NCI-H2227 (cell line): ENCODE measurements at regions not wholly inside any gene's neighbourhood (a gene's known extent, or its start where the extent isn't known, plus 50 kb on each side); places are given as distances from the start of the nearest gene placed in this dataset.

Experiments used
- DNase-seq: peaks from one replicate; lab custom pipeline; 2025; ENCODE audit not compliant: unreplicated experiment; lab: John Stamatoyannopoulos, UW

DNA sequence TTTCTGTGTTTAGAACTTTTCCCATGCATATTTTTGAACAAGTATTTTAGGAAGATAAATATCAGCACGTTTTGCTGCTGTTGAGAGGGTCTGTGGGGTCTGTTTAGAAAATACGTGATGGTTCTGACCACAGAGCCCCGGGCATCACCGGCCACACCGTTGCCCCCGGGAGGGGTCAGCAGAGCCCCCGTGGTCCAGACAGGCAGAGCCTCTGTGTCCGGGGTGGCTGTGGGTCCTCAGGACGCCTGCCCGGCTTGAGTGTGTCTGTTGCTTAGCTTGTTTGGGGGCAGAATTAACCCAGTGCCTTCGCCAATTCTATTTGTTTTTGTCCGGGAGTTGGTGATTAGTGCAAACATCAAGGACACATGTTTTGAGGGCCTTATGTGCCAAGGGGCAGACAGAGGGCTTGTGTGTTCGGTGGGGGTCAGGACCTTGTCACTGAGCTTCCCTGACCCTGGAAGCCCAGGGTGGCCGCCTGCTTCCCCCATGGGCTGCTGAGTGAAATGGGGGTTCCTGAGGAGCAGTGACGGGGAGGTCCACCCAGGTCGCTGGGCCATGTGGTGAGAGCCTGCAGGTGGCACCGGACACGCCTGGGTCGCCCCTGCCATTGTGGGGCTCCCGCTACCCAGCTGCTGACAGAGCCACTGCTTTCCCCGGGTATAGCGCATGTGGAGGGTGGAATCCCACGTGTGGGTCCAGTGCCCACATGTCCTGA is 122.2 kb downstream of the SIK1 start:
- no peak for DNase-seq

DNA sequence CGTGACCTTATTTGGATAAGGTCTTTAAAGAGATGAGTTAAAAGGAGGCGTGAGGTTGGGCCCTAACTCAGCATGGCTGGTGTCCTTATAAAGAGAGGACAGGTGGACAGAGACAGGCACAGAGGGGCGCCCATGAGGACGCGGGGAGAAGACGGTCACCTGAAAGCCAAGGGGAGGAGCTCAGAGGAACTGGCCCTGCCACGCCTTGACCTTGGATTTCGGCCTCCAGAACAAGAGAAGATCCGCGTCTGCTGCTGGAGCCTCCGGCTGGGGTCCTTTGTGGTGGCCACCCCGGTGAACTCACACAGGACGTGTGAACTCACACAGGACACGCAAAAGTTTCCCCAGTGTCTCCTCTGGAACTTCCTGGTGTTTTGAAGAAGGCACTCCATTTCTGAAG is 122.7 kb downstream of the SIK1 start:
- DNase-seq, result no peak

DNA sequence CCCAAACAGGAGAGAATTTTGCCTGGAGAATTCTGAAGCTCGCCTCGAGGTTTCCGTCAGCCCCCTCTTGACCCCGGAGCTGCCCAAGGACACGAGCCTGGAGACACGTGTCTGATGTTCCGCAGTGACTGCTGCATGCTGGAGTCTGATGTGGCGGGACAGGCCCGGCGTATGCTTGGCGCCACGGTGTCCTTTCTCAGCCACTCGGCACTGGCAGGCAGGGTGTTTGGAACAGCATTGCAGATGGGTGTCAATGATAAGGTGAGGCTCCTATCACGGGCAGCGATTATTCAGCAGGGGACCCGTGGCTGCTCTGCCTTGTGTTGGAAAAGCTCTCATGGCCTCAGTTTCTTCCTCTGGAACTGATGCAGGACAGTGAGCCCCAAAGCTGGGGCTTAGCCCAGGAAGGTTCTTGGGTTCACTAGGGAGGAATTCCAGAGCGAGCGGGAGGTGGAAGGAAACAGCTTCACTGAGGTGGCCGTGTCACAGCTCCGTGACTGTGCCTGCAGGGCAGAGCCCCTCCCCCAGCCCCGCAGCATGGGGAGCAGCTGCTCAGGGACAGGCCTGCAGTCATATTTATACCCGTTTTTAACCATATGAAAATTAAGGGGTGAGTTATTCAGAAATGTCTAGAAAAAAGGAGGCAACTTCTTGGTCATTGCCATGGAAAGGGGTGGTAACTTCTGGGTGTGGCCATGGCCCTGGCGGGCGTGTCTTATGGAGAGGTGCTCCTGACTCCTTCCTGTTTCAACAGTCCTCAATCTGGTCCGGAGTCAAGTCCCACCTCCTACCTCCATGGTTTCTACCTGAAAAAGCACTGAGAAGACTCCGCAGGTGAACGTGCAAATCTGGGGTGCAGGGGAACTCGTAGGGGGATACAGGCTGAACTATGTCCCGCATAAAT is 123.4 kb downstream of the SIK1 start:
- DNase-seq, result no peak

DNA sequence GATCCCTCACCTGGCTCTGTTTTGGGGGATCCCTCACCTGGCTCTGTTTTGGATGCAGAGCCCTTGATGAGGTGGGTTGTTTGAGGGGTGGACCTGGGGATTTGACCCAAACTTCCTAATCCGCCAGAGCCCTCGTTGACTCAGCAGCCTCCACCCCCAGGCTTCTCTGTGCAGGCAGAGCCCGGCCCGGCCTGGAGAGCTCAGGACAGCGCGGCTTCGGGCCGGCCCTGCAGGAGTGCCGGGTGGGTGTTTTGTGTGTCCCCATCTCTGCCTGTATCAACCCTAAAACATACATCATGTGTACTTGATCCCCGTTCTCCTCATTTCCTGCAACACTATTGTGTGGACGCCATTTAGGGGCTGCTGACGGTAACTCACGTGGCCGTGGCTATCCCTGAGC is 124.2 kb downstream of the SIK1 start:
- no peak for DNase-seq

DNA sequence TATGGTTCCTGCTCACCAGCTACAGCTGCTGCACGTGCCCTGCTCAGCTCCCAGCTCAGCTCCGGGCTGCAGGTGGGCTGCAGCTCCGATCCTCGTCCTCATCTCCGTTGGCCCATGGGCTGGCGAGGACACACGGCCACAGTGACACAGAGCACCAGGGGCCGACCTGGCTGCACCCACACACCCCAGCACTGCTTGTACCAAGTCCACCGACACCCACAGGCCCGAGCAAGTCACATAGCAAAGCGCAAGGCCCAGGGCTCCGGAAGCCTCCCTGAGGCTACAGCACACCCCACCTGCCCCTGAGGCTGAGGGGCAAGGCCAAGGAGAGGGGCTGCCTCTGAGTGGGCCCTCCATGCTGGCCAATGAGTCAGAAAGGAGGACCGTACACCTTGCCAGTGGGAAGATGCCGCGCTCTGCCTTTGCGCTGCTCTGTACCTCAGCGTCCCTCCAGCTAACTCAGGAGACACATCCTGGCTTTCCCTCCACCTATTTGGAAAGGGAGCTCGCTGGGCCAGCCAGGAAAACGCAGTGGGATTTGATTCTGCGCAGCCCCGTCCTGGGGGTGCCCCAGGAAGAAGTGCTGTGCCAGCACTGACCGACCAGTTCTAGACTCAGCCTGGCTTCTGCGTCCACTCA is 124.8 kb downstream of the SIK1 start:
- DNase-seq, result no peak

DNA sequence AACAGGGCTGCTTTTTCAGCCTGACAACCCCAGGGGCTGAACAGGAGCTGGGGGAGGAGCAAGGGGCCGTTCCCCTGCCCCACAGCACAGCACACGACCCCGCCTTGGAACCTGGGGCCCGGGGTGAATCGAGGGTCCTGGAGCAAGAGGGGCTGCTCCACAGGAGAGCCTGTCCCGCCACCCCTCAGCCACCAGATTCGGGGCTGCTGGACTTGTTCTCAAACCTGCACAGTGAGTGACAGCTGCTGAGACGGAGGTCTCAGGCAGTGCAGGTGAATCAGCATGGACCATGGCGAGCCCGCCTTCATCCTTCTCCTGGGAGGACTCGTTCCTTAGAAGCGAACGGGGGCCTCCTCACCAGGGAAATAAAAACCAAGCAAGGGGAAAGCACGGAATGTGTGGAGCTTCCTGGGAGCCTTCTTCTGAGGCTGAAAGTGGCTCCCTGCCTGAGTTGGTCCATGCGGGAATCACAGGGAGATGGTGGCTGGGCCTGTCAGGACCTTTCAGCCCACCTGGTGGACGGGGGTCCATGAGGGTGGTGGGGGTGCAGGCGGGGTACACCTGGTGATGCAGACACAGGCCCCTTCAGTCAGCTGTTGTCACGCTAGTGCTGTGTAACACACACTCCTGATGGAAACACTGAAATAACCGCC is 125.4 kb downstream of the SIK1 start:
- DNase-seq, result no peak

DNA sequence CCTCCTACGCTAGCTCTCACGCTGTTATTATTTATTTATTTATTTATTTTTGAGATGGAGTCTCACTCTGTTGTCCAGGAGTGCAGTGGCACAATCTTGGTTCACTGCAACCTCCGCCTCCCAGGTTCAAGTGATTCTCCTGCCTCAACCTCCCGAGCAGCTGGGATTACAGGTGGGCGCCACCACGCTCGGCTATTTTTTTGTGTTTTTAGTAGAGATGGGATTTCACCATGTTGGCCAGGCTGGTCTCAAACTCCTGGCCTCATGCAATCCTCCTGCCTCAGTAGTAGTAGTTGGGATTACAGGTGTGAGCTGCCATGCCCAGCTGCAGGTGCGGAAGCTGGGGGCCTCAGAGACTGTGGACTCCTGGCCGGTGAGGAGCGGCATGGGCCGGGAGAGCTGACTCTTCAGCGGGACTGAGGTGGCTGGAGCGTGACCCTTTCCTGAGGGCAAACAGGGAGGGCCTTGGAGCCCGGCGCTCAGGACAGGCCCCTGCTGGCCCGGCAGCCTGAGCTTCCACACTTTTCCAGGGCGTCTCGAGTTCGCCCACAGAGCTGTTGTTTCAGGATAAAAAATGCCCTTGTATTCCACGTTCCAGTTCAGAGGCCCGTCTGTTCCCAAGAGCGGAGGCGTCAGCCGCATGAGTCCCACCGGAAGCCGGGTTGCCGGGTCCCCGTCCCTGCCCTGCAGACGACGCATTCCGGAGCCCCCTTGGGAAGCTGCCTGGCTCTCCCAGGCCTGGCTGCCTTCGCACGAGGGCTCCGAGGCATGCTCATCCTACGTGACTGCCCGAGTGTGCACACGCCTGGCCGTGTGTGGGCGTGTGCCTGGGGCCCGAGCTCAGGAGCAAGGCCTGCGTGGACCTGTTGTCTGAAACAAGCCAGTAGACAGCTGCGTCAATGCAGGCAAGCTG is 126.2 kb downstream of the SIK1 start:
- DNase-seq, result no peak

DNA sequence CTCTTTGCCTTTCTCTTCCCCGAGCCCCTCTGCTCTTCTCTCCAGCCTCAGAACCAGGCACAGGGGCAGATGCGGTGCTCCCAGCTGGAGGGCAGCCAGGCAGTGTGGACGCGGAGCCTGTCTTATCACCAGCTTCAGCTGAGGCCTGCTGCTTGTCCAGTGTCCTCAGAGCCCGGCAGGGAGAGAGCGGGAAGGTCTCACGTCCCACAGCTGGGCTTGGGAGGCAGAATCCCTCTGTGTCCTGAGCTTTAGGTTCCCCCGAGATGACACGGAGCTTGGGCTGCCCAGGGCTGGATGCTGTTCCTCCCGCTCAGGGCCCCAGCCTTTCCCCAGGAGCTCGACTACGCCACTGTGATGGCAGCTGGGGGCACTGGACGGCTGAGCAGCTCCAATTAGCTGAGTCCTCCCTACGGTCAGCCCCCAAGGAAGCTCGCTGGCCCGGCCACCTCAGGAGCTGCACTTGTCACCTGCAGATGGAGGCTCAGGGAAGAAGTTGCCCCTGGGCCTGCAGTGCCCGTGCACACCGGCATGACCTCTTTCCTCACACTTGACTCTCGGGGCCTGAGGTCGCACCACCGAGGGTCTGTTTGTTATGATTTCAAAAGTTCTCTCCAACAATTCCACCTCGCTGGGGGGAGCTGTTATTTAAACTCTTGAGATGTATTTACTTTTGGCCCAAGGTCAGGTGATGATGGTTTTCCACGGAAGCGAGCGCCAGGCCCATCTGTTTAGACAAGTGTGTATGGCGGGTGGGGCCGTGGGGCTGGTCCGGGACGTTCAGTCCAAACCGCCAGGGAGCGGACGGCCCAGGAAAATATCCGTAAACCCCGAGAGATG is 127.3 kb downstream of the SIK1 start:
- DNase-seq, result no peak

DNA sequence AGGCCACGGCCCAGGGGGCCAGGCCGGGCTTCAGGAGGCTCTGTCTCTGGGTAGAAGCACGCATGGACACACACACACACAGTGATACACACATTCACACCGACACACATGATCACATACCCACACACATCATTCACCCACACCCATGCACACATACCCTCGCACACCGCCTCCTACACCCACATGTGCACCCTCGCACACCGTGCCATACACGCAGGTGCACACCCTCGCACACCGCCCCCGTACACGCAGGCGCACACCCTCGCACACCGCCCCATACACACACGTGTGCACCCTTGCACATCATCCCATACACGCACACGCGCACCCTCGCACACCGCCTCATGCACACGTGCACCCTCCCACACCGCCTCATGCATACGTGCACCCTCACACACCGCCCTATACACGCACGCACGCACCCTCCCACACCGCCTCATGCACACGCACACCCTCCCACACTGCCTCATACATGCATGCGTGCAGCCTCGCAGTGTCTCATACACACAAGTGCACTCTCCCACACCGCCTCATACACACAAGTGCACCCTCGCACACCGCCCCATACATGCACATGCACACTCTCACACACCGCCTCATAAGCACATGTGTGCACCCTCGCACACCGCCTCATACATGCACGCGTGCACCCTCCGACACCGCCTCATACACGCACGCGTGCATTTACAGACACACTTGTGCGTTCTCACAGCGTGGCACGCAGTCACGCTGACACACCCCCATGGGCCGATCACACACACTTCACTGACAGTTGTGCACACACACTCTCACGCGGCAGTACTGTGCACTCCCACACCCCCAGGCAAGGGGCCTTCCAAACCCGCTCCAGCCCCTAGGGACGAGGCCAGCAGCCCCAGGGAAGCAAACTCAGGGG is 128.1 kb downstream of the SIK1 start:
- no peak for DNase-seq

DNA sequence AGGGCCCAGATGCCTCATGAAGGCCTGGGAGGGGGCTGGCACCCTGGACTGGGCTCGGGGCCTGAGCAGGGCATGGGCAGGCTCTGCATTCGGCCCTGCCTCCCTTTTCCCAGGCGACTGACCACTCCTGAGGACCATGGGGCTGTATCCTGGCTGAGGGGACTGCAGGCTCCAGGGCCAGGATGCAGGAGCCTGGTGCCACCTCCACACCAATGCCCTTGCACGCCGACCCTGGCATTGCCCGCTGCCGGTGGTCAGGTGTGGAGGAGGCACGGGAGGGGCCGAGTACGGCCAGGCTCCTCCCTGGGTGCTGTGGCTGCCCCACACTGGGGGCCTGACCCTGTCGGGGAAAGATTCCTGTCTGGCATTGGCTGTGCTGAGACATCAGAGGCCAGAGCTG is 128.9 kb downstream of the SIK1 start:
- DNase-seq, result no peak

DNA sequence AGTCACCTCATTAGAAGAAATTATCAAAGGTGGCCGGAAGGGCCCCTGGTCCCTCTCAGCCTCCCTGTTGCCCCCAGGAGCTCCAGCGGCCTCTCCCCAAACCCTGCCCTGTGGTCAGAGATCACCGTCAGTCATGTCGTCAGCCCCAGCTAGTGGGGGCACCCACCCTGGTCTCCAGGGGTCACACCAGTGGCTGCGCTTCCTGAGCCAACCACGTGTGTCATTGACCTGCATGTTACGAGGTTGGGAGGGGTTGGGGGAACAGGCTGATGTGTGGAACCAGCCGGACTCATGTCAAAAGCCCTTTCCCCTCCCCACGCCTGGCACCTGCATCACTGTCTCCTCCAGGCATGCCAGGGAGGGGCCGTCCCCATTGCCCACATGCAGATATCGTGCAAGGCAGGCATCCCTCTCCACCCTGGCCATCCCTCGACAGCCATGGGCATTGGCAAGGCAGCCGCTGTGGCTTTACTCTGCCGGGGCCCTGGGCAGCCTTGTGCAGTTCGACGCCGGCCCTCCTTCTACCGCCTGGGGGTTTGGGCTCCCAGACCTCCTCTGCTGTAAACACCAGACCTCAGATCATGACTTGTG is 128.7 kb downstream of the CRYAA start:
- no peak for DNase-seq

DNA sequence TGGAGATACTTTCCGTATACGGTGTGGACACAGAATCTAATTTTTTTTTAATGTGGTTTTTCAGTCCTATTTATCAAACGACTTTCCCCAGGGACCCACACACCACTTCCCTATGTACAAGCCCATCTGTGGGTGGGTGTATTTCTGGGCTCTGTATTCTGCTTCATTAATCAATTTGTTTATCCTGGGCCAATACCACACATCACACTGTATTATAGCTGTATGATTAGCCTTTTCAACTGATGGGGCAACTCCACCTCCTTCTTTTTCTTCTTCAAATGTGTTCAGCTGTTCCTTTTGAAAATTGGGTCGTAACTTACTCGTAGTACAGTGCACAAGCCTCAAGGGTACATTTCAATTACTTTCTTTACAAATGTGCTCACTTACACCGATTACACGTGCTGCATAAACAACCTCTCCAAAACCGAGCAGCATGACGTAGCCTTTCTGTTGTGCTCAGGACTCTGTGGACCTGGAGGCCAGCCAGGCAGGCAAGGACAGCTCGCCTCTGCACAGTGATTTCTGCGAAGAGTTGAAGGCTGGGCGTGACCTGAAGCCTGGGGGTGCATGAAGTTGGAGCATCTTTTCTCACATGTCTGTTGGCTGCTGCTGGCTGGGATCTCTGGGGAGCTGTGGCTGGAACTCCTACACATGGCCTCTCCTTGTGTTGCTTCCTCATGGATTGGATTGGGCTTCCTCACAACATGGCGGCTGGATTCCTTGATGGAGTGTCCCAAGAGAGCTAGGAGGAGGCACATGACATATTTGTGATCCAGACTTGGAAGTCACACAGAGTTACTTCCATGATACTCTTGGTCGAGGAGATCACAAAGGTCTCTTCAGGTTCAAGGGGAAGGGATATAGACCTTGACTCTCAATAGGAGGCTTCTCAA is 126.5 kb downstream of the CRYAA start:
- DNase-seq, result no peak

DNA sequence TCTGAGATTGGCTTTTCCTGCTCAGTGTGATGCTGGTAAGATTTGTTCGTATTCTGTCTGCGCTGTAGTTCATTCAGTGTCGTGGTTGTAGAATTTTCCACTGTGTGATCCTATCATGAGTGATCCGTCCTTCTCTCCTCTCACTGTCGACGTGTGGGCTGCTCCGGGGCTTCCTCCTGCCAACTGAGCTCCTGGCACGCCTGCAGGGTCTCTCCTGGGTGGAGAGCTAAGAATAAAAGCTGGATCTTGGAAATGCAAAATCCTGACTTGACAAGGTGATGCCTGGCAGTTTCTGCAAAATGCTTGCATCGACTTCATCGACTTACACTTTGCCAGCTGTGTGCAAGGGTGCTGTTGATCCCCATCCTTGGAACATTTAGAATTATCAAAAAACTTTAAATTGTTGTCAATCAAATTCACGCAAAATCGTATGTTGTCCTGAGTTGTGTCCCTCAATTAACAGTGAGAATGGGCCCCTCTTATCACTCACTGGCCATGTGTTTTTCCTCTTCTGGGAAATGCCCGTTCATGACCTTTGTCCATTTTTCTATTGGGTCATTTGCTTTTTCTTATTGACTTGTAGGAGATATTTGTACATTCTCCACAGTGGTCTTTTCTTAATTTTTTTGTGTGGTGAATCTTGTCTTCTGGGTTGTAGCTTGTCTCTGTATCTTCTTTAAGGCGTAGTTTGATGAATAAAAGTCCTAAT is 125.5 kb downstream of the CRYAA start:
- DNase-seq, result no peak

DNA sequence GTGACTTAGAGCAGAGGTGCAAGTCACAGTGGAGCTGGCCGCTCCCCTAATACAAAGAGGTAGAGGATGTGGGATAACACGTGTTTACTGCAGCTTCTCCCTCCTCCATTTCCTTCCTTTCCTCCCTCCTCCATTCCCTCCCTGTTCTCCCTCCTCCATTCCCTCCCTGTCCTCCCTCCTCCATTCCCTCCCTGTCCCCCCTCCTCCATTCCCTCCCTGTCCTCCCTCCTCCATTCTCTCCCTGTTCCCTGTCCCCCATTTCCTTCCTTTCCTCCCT is 124.0 kb downstream of the CRYAA start:
- DNase-seq, result no peak

DNA sequence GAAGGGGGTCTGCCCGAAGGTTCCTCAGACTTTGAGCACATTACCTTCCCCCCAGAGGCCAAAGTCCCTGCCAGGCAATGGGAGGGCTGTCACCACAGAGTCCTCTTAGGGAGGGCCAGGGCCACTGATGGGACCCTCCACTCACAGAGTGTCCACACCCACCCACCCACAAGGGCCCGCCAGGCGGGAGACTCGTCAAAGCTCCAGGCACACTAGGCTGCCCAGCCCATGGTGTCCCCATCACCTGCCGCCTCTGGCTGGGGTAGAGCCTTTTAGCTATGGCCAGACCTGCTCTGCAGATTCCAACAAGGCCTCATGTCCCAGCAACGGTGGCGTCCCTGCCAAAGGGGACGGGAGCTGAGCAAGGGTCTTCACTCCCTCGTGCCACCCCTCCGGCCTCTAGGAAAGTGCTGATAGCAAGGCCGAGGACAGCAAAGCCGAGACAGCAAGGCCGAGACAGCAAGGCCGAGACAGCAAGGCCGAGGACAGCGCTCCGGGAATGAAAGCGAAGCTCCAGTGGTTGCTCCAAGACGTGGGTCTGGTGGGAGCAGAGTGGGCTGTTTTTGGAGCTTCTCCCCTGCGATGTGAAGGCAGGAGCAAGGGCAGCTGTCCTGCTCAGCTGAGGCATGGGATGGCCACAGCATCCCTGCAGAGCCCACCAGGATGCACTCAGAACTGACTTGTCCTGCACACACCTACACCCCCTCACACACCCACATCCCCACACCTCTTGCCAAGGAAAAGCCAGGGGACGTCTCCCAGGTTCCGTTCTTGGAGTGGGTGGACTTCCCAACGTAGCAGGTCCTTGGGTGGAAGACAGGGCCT is 123.4 kb downstream of the CRYAA start:
- no peak for DNase-seq
